ENCODE measurements at regions not wholly inside any gene's neighbourhood (a gene's known extent, or its start where the extent isn't known, plus 50 kb on each side); places are given as distances from the start of the nearest gene placed in this dataset.
"Not testable (repeated sequence)": the region's sequence is repeated elsewhere in the genome, so short reads cannot be mapped to it uniquely, and the experiment has no call there.

- intact Hi-C loops (cut with DNase I): loop anchor here (10.0 kb wide), 1 partner anchor 346 kb away; no protein-coding TSS in a partner anchor
- DNase-seq (ENCODE audit: low spot score): no peak
Observed at GRCh38 chr13:78121001-78121400, 202.4 kb upstream of the EDNRB start.

DNA sequence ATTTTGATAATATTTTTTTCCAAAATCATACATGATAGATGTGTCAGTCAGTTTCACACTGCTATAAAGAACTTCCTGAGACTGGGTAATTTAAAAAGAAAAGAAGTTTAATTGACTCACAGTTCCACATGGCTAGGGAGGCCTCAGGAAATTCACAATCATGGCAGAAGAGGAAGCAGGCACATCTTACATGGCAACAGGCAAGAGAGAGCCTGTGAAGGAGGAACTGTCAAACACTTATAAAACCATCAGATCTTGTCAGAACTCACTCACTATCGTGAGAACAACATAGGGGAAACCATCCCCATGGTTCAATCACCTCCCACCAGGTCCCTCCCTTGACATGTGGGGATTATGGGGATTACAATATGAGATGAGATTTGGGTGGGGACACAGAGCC, 201.5 kb upstream of the EDNRB start:
- DNase-seq (ENCODE audit: low spot score); ATAC-seq: not testable (repeated sequence)
- intact Hi-C loops (cut with DNase I): loop anchor here (10.0 kb wide), 1 partner anchor 345 kb away; no protein-coding TSS in a partner anchor

More at GRCh38 chr13:78121001-78121400, 202.4 kb upstream of the EDNRB start:
- ATAC-seq: no peak

DNA sequence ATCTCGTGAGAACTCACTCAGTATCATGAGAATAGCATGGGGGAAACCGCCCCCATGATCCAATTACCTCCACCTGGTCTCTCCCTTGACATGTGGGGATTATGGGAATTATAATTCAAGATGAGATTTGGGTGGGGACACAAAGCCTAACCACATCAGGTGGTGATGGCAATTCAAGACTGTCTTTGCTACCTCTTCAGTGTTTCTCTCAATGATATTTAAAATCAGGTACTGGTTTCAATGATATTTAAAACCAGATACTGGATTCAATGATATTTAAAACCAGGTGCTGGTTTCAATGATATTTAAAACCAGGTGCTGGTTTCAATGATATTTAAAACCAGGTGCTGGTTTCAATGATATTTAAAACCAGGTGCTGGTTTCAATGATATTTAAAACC, 198.4 kb upstream of the EDNRB start:
- intact Hi-C loops (cut with DNase I); ATAC-seq; DNase-seq (ENCODE audit: low spot score): not testable (repeated sequence)

DNA sequence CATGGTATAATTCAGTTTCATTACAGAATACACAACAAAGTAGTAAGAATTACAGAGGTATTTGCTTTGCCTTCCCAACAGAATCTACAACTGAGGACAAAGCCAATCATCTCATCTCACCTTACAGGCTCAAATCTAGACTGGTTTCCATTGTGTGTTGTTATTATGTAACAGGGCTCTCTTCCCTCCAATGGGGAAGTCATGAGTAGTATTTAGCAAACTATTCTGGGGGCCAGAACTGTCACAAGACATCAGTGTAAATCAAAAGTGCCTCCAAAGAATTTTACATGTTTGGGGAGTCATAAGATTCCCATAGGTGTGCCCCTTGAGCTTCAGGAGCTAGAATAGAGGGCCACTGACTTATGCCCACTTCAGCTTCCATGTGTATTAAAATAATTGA, 187.0 kb upstream of the EDNRB start:
- ATAC-seq: no peak
- DNase-seq (ENCODE audit: low spot score): no peak
- intact Hi-C loops (cut with DNase I): no loop called here

DNA sequence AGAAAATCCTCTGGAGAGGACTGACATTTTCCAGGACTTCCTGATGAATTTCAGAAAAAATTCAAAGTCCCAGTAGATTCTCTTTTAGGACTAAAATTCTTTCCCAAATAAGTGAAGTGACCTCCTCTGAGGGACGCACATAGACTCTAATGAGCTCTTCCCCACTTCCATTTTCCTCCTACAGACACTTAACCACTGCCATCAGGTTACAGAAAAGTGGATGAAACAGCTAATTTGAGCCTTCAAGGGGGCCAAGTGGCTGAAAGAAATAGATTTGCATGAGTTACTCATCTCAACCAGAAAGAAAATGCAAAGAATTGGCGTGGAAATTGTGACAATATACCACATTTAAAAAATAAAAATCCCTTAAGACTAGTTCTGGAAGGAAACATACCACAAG, 185.3 kb upstream of the EDNRB start:
- ATAC-seq: no peak
- no peak for DNase-seq (ENCODE audit: low spot score)
- intact Hi-C loops (cut with DNase I): no loop called here

DNA sequence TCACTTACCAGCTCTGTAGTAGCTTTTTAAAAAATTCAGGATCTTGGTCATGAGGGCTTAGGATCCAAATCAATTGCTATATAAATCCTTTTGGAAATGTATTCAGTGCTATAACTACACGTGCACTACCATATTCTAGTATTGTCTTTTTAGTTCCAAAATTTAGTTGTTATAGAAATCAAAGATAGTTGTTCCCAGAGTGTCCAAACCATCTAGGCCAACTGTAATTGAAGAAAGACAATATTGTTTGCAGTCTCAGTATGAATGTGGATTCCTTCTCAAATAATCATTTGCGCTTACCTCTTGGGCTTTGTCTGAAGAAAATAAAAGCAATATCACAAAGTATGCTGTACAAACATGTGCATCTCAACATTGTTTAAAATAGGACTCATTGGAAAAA, 184.1 kb upstream of the EDNRB start:
- intact Hi-C loops (cut with DNase I): no loop called here
- DNase-seq (ENCODE audit: low spot score) (no peak), ATAC-seq (no peak)

- intact Hi-C loops (cut with DNase I): no loop called here
- DNase-seq (ENCODE audit: low spot score) (peak; percentile 64), ATAC-seq (peak; percentile 97)
Observed at GRCh38 chr13:78102121-78102677, 183.6 kb upstream of the EDNRB start.

GRCh38 chr13:78100486-78100885, 181.9 kb upstream of the EDNRB start:
- no peak for ATAC-seq
- no peak for DNase-seq (ENCODE audit: low spot score)
- intact Hi-C loops (cut with DNase I): no loop called here

- DNase-seq (ENCODE audit: low spot score) (no peak), ATAC-seq (no peak)
- intact Hi-C loops (cut with DNase I): no loop called here
Observed at GRCh38 chr13:78098249-78098648, 179.6 kb upstream of the EDNRB start.

DNA sequence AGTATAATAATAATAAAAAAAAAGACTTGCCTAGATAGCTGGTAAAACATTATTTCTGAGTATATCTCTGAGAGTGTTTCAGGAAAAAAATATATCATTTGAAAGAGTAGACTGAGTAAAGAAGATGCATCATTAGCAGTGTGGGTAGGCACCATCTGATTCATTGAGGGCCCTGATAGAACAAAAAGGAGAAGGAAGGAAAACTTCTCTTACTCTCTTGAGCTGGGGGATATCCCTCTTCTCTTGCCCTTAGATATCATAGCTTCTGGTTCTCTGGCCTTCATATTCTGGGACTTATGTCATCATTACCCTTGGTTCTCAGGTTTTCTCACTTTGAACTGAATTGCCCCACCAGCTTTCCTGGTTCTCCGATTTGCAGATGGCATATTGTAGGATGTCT, 177.6 kb upstream of the EDNRB start:
- no peak for DNase-seq (ENCODE audit: low spot score)
- intact Hi-C loops (cut with DNase I): no loop called here
- ATAC-seq: no peak

- DNase-seq (ENCODE audit: low spot score): no peak
- ATAC-seq: no peak
- intact Hi-C loops (cut with DNase I): no loop called here
Observed at GRCh38 chr13:78087966-78088678, 169.5 kb upstream of the EDNRB start.

GRCh38 chr13:78085434-78086225, 167.0 kb upstream of the EDNRB start:
- no peak for ATAC-seq
- intact Hi-C loops (cut with DNase I): no loop called here
- no peak for DNase-seq (ENCODE audit: low spot score)

DNA sequence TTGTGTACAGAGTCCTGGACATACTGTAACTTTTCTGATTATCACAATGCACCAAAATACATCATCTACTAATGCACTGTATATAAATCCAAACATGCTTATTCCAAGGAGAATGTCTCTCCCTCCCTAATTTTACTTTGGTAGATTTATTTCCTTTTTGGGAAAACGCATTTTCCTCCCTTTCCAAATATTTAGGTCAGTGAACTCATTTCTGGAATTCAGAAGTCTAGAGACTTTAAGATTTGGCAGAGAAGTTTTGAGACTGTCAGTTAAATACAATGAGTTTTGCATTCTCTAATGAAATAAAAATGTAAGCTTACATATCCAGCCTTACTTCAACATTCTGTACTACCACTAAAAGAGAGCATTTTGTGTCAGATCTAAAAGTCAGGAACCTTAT, 165.8 kb upstream of the EDNRB start:
- intact Hi-C loops (cut with DNase I): no loop called here
- no peak for DNase-seq (ENCODE audit: low spot score)

GRCh38 chr13:78078168-78078567, 159.5 kb upstream of the EDNRB start:
- ATAC-seq: no peak
- no peak for DNase-seq (ENCODE audit: low spot score)
- intact Hi-C loops (cut with DNase I): no loop called here

More for the DNA sequence above, 165.8 kb upstream of the EDNRB start:
- ATAC-seq: no peak

GRCh38 chr13:78067290-78067689, 148.7 kb upstream of the EDNRB start:
- no peak for DNase-seq (ENCODE audit: low spot score)
- ATAC-seq: no peak
- intact Hi-C loops (cut with DNase I): no loop called here

GRCh38 chr13:78065141-78065540, 146.5 kb upstream of the EDNRB start:
- DNase-seq (ENCODE audit: low spot score): no peak
- no peak for ATAC-seq
- intact Hi-C loops (cut with DNase I): no loop called here

DNA sequence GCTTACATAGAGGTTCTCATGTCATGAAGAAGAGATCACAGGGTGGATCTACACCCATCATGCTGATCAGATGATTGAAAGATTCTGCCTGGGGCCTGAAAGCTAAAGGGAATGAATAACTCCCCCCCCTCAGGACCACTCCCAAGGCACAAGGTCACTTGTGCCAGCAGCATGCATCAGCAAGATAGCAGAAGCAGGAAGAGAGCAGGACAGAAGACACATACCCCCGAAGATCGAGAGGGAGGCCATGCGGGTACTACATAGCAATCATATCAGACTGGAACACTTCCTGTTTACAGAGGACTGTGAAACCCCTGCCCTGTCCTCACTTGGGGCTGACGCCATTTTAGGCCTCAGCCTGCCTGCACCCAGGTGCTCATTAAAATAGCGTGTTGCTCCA, 143.2 kb upstream of the EDNRB start:
- no peak for ATAC-seq
- DNase-seq (ENCODE audit: low spot score): no peak
- intact Hi-C loops (cut with DNase I): no loop called here

GRCh38 chr13:78060966-78061365, 142.3 kb upstream of the EDNRB start:
- no peak for ATAC-seq
- no peak for DNase-seq (ENCODE audit: low spot score)
- intact Hi-C loops (cut with DNase I): no loop called here

DNA sequence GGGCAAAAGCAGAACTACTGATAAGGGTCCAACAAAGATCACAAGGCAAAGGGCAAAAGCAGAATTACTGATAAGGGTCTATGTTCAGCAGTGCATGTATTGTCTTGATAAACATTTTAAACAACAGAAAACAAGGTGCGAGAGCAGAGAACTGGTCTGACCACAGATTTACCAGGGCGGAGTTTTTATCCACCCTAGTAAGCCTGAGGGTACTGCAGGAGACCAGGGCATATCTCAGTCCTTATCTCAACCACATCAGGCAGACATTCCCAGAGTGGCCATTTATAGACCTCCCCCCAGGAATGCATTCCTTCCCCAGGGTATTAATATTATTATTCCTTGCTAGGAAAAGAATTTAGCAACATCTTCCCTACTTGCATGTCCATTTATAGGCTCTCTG, 138.2 kb upstream of the EDNRB start:
- DNase-seq (ENCODE audit: low spot score); ATAC-seq; intact Hi-C loops (cut with DNase I): not testable (repeated sequence)

DNA sequence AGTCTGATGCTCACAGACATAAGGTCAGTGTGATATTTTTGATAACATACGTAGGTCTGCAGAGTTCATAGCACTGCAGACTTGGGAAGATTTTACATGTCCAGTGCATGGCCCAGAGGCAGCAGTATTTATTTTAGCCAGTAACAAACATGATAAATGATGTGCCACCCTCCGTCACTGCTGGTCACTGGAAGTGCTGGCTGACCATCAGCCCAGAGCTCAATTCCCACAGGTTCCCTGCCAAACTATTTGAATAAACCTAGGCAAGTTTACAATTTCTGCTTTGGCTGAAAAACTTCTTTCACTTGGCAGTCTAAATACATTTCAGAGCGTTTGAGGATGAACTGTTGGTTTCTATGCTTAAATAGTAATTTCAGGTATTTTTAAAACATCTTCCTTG, 135.5 kb upstream of the EDNRB start:
- DNase-seq (ENCODE audit: low spot score): no peak
- intact Hi-C loops (cut with DNase I): no loop called here
- peak; percentile 46 for ATAC-seq
